ENCODE measurements at regions not wholly inside any gene's neighbourhood (a gene's known extent, or its start where the extent isn't known, plus 50 kb on each side); places are given as distances from the start of the nearest gene placed in this dataset.

DNA sequence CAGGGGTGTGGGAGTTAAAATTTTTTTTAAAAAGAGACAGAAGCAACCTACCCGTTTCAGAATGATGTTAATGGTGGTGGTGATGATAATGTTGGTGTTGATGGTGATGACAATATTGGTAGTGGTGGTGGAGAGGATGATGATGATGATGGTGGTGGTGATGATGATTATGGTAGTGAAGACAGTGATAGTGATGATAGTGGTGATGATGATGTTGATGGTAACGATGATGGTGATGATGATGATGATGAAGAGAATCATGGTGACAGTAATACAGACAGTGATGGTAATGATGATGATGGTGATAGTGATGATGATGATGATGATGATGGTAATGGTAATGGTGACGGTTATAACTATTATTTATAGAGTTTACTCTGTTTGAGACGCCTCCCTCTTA lies 117.6 kb downstream of the ICE1 start:
- TF ChIP-seq, protein P1, sequence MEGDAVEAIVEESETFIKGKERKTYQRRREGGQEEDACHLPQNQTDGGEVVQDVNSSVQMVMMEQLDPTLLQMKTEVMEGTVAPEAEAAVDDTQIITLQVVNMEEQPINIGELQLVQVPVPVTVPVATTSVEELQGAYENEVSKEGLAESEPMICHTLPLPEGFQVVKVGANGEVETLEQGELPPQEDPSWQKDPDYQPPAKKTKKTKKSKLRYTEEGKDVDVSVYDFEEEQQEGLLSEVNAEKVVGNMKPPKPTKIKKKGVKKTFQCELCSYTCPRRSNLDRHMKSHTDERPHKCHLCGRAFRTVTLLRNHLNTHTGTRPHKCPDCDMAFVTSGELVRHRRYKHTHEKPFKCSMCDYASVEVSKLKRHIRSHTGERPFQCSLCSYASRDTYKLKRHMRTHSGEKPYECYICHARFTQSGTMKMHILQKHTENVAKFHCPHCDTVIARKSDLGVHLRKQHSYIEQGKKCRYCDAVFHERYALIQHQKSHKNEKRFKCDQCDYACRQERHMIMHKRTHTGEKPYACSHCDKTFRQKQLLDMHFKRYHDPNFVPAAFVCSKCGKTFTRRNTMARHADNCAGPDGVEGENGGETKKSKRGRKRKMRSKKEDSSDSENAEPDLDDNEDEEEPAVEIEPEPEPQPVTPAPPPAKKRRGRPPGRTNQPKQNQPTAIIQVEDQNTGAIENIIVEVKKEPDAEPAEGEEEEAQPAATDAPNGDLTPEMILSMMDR (IDR thresholded peaks at IDR 0.05; ENCODE audit: unreplicated experiment) = no peak
- Mint-ChIP-seq H3K9me3 (ENCODE audit: low read depth, unreplicated experiment) (peaks cover 13% of the 10 kb centered on the region), H3K36me3 (ENCODE audit: insufficient read depth, unreplicated experiment) (no peaks in the 10 kb centered on the region), H3K27me3 (ENCODE audit: unreplicated experiment) (peaks cover 13% of the 10 kb centered on the region), H3K4me1 (ENCODE audit: low read depth, unreplicated experiment) (no peaks in the 10 kb centered on the region), H3K4me3 (ENCODE audit: low read depth, unreplicated experiment) (no peak overlapping the region), H3K27ac (ENCODE audit: unreplicated experiment) (no peak overlapping the region)
- CTCF ChIA-PET = interaction anchor here (0.6 kb wide), 1 partner anchor 757 kb away, joined by 3 read pairs; no protein-coding TSS in a partner anchor
- no TSS peak for BruUV-seq (replicated peaks)
- intact Hi-C loops (cut with micrococcal nuclease; ENCODE audit: unreplicated experiment) = no loop called here
- no peak for DNase-seq

All from Calu3 (cell line).